GM18511 (cell line): ENCODE measurements at regions not wholly inside any gene's neighbourhood (a gene's known extent, or its start where the extent isn't known, plus 50 kb on each side); places are given as distances from the start of the nearest gene placed in this dataset.
"Not testable (repeated sequence)": the region's sequence is repeated elsewhere in the genome, so short reads cannot be mapped to it uniquely, and the experiment has no call there.

ENCODE experiments used
- ATAC-seq: cut with Tn5 transposase; IDR thresholded peaks from one replicate; pipeline ENCODE4 v1.9.1; 2021; ENCODE audit warnings: mild to moderate bottlenecking, moderate library complexity; ENCODE audit not compliant: unreplicated experiment

DNA sequence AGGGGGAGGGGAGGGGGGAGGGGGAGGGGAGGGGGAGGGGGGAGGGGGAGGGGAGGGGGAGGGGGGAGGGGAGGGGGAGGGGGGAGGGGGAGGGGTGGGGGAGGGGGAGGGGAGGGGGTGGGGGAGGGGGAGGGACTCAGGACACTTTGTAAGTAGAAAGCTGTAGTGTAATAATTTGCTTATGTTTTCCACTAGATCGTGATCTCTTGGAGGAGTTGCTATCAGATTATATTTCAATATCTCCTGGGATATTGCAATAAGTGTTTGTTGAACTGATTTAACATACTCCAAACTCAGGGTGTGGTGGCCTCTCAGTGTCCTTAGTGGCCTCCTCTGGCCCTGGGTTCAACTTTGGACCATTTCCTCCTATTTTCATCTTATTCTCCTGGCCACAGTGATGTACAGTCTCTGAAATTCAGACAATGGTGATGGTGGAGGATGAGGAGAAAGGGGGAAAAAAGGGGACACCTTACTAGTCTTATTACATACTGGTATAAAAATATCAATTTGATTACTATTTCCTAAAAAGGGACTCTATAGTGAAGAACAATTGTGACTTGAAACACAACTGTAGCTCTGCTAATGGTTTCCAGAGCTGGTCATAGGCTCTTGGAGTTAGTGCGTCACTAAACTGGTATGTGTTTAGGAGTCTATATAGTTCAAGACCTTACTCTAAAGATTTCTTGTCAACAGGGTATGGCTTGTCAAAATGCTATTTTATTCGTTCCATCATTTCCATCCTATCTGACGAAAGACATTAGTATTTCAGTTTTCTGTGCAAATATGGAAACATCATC lies 89.6 kb downstream of the DDX1 start:
- no peak for ATAC-seq

- ATAC-seq = no peak
Observed at GRCh38 chr2:15682354-15682753, 90.7 kb downstream of the DDX1 start.

DNA sequence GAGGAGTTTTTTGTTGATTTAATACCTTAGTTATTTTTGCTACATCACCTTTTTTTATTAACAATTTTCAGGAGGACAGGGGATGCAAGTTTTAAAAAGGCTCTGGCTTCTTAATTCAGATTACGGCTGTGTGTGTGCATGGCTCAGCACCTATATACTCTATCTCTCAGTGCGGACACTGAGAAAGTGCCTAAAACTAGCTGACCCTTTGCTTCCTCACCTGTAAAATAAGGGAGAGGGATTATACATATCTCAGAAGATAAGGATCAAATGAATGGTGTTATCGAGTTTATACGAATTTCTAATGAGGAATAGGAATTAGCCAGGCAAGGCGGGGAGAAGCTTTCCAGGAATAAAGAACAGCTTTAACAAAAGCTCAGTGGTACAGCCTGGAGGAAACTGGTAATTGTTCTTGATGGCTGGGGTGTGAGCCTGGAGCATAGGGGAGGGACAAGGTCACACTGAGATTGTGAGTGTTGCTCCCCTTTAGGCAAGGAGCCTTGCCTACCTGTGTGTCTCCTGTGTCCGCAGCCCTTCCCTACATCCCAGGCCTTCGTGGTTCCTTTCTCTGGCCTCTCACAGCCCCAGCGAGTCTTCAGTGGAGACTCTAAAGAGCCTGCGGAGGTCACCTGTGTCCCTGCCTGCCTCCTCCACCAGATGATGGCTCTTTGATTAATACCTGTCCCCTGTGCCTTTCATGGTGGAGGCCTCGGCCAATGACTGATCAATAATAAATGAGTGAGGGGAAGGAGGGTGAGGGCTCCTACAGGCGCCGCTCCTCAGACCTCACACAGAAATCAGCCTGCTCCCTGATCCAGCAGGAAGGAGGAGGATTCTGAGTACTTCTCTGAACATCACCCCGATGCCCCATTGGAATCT lies 92.7 kb downstream of the DDX1 start:
- no peak for ATAC-seq

DNA sequence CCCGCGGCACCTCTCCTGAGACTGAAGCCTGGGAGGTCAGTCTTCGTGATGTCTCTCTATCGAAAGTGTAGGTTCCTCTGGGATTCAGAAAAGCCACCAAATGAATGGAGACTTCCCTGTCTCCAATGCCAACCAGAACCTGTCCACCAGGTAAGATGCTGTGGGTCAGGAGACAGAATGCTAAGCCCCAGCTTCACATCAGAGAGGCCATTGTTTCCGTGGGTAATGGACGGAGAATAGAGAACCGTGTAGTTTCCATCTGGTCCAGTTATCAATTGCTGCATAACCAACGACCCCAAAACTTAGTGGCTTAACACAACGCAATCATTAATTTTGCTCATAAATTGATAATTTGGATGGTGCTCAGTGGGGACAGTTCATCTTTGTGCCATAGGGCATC lies 93.5 kb downstream of the DDX1 start:
- ATAC-seq = no peak

DNA sequence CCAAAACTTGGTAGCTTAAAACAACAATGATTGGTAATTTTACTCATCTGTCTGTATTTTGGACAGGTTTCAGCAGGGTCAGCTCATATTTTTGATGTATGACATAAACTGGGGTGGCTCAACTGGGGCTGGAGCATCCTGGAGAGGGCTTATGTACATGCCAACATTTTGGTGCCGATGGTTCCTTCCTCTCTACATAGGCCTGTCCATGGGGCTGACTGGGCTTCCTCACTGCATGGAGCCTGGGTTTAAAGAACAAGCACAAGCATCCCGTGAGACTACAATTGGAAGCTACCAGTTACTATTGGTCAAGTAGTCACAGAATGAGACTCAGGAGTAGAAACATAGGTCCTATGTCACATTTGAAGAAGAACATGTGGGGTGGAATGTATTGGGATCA lies 95.0 kb downstream of the DDX1 start:
- no peak for ATAC-seq

DNA sequence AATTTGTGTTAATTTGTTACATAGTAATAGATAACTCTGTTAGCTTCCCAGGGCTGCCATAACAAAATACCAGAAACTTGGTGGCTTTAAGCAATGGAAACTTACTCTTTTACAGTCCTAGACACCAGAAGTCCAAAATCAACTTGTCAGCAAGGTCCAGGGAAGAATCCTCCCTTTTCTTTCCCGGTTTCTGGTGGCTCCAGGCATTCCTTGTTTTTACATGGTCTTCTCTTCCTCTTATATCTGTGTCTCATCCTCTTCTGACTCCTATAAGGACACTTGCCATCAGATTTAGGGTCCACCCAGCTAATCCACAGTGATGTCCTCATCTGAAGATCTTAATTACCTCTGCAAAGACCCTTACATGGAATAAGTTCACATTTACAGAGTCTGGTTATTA lies 95.6 kb downstream of the DDX1 start:
- no peak for ATAC-seq

DNA sequence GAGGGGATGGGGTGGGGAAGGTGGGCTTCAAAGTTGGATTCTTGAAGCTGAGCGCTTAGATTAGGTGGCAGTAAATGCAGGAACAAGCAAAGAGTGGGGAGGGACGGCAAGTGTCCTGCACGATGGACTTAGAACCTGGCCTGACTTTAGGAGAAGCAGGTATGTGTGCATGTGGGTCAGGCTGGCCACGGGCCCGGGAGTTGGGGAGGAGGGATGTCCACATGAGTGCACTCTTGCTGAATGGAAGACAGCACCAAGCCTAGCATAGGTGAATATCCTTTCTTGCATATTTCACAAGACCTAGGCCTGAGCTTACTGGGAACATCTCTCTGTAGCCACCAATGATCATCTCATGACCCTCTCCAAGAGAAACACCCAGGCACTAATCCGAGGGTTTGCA lies 96.1 kb downstream of the DDX1 start:
- ATAC-seq = no peak

- no peak for ATAC-seq
Observed at GRCh38 chr2:15688924-15689568, 97.4 kb downstream of the DDX1 start.

GRCh38 chr2:15689654-15690053 lies 98.0 kb downstream of the DDX1 start:
- ATAC-seq = no peak

DNA sequence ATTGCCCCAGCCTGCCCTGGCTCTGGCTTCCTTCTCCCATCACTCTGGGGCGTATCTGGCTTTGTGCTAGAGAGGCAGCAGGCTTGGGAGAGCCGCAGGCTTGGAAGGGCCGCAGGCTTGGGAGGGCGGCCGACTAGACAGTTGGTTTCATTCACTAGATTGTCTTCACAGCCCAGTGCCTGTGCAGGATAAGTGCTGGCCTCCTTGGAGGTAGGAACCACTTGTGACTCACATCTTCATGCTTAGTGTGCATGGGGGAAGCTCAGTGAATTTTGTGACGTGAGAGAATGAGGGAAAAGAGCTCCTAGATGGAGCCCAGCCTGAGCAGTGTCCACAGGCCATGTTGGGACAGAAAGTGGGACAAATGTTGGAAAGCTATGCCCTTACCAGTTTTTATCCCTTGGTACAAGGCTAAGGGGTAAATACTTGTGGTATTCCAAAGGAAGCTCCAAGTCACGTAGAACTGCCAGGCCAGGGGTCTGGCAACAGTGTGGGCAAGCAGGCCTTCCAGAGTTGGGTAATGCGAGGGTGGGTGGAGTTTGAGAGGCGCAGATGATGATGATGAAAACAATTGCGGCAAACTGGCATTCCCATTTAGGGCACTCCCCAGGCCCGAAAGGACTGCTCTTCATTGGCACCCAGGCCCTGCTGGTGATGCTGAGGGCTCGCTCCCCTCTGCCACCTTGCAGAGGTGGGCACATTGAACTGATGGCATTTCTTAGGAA lies 100.1 kb downstream of the DDX1 start:
- no peak for ATAC-seq

DNA sequence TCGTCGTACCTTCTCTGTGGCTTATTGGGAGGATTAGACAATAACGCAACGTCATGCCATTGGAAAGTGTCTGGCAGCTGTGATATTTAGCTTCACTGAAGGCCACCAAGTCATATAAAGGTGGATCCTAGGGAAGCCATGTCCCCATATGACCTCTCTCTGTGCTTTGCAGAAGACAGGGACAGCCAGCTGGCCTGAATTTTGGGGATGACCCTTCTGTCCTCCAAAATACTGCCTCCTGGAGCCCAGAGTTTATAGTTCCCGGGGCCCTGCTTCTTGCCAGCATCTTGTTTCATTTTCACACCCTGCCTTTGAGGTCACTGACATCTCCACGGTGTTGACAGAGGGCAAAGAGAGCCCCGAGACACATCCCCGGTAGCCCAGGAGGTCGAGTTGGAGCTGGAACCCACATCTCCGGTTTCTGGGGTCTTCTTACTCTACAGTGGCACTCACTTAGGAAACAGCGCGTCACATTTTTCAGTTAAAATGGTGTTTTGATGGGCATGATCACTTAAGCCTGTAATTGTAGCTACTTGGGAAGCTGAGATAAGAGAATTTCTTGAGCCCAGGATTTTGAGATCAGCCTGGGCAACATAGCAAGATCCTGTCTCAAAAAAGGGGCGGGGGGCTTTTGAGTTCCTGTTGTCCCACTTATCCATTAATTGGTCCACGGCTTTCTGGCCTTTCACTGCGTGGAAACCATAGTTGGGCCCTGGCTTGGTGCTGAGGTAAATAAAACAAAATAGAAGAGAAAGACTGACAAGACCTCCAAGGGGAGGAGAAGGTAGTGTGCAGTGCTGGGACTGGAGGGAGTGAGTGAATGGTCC lies 101.1 kb downstream of the DDX1 start:
- no peak for ATAC-seq

- ATAC-seq = no peak
Observed at GRCh38 chr2:15693382-15693781, 101.7 kb downstream of the DDX1 start.

DNA sequence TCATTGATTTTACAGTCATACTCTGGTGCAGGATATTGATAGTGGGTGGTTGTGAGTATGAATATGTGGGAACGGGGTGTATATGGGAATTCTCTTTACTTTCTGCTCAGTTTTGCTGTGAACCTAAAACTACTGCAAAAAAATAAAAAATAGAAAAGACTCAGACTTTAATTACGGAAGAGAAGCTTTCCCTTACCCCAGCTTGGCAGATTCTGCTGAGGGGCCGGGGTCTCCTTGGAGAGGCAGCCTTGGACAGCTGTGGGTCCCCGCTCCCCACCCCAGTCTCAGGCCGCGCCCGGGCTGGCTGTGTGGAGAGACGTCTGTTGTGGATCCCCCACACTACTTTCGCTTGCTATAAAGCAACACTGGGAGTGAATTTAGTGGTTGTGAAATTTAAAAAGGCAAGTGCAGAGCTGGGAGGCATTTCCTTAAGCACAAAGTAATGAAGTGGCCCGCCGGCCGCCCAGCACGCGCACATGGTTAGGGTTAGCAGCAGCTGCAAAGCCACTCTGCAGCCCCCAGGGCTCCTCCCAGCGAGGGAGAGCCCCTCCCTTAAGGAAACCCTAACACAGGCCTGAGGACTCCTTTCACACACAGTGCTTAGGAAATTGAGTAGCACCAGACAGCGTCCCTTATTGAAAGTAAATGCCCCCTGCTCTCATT lies 102.4 kb downstream of the DDX1 start:
- no peak for ATAC-seq

GRCh38 chr2:15694589-15694986 lies 102.9 kb downstream of the DDX1 start:
- ATAC-seq = no peak

- no peak for ATAC-seq
Observed at GRCh38 chr2:15695582-15696330, 104.1 kb downstream of the DDX1 start.

DNA sequence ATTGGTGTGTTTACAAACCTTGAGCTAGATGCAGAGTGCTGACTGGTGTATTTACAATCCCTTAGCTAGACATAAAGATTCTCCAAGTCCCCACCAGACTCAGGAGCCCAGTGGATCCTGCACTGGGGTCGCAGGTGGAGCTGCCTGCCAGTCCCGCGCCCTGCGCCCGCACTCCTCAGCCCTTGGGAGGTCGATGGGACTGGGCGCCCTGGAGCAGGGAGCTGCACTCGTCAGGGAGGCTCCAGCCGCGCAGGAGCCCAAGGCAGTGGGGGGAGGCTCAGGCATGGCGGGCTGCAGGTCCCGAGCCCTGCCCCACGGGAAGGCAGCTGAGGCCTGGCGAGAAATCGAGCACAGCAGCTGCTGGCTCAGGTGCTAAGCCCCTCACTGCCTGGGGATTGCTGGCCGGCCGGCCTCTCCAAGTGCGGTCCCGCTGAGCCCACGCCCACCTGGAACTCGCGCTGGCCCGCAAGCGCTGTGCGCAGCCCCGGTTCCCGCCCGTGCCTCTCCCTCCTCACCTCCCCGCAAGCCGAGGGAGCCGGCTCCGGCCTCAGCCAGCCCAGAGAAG lies 105.0 kb downstream of the DDX1 start:
- ATAC-seq = not testable (repeated sequence)

DNA sequence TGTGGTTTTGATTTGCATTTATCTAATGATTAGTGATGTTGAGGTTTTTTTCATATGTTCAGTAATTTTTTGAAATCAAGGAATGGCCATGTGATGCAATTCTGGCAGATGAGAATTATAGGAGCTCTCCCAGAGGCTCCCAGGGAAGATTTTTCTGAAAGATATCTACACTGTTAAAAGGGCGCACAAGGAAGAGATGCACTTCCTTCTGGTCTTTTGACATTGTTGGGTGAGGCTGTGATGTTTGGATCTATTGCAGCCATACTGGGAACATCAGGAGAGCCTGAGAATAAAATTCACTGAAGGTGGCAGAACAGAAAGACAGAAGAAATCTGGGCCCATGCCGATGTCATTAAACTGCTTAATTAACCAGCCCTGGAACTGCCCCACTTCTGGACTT lies 108.5 kb downstream of the DDX1 start:
- no peak for ATAC-seq

- no peak for ATAC-seq
Observed at GRCh38 chr2:15700599-15701340, 109.1 kb downstream of the DDX1 start.
